ENCODE measurements at regions not wholly inside any gene's neighbourhood (a gene's known extent, or its start where the extent isn't known, plus 50 kb on each side); places are given as distances from the start of the nearest gene placed in this dataset.

DNA sequence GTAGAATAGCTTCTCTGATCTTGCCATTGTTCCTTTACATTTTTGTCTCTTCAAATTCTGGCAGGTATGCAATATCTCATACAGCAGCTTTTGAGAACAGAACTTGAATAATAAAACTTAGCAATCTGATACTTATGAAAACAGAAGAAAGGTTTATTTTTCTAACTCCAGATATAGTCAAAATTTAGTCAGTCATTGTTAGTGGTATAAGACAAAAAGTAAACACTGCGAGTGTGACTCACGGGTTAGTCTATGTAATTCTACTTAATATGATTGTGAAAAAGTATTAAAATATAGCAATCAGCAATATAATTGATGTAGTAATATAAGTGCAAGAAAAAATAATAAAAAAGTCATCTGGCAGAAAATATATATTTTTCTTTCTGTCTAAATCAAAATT is 910.4 kb downstream of the DNAH5 start:
- Histone ChIP-seq H4K8ac (ENCODE audit: extremely low read depth, insufficient read depth, low read length) (no peak overlapping the region), H3K23me2 (ENCODE audit: low read depth, low read length) (no peaks in the 10 kb centered on the region), H2BK15ac (ENCODE audit: low read length) (no peak overlapping the region), H3K23ac (ENCODE audit: insufficient read length) (no peak overlapping the region), H4K5ac (ENCODE audit: insufficient read length, low read depth, low read length) (no peak overlapping the region), H3K79me1 (ENCODE audit: low read depth, low read length) (no peaks in the 10 kb centered on the region), H3K9ac (replicated peaks in 1 of 4; ENCODE audit: extremely low read depth in 1 of 4, low read depth in 3 of 4, low read length in 3 of 4) (no peak overlapping the region), H3K14ac (ENCODE audit: insufficient read length) (no peak overlapping the region), H4K91ac (replicated peaks; ENCODE audit: insufficient read length, low read length) (no peak overlapping the region), H2BK5ac (ENCODE audit: low read depth, low read length) (no peak overlapping the region), H3K4me1 (replicated peaks in 1 of 4; ENCODE audit: control insufficient read depth in 3 of 4, insufficient read depth in 4 of 4, low read length in 3 of 4) (no peaks in the 10 kb centered on the region), H3K79me2 (ENCODE audit: control insufficient read depth in 1 of 2, insufficient read depth in 2 of 2, low read length in 2 of 2) (no peaks in the 10 kb centered on the region), H2BK12ac (ENCODE audit: low read depth, low read length) (no peak overlapping the region), H3K27me3 (replicated peaks in 1 of 4; ENCODE audit: control insufficient read depth in 3 of 4, extremely low read depth in 1 of 4, insufficient read depth in 3 of 4, low read length in 3 of 4) (no peaks in the 10 kb centered on the region), H3K4me3 (ENCODE audit: extremely low read depth in 1 of 4, insufficient read depth in 2 of 4, low read depth in 3 of 4, low read length in 4 of 4) (no peak overlapping the region), H3K18ac (ENCODE audit: extremely low read depth, low read length) (no peak overlapping the region), H3K36me3 (ENCODE audit: control insufficient read depth in 2 of 4, insufficient read depth in 4 of 4, low read length in 3 of 4) (no peaks in the 10 kb centered on the region), H3K27ac (ENCODE audit: low read depth, low read length) (no peak overlapping the region), H4K20me1 (replicated peaks in 1 of 2; ENCODE audit: control insufficient read depth in 1 of 2, insufficient read depth in 2 of 2, low read length in 2 of 2) (no peaks in the 10 kb centered on the region), H2BK120ac (replicated peaks; ENCODE audit: low read depth, low read length) (no peak overlapping the region), H3K4me2 (ENCODE audit: insufficient read depth in 1 of 2, low read depth in 2 of 2, low read length in 2 of 2) (no peak overlapping the region), H3K4ac (replicated peaks; ENCODE audit: insufficient read length, low read depth, low read length) (no peak overlapping the region), H2AK5ac (ENCODE audit: low read depth, low read length) (no peak overlapping the region), H3K56ac (replicated peaks; ENCODE audit: insufficient read length, low read depth, low read length) (no peak overlapping the region), H3K9me3 (ENCODE audit: insufficient read depth in 2 of 2, low read depth in 1 of 2, low read length in 1 of 2) (no peaks in the 10 kb centered on the region), H2AFZ (ENCODE audit: low read length) (no peak overlapping the region), H2BK20ac (ENCODE audit: low read length) (no peak overlapping the region)
- ChIA-PET CTCF (ENCODE audit: partially characterized antibody) (no interaction called here), POLR2A (ENCODE audit: partially characterized antibody) (no interaction called here)
- whole genome bisulfite sequencing, 2 experiments (ENCODE audit: extremely low coverage in 1 of 2, insufficient coverage in 1 of 2, insufficient read length in 1 of 2, insufficient replicate concordance in 2 of 2, low coverage in 1 of 2, low lambda C conversion rate in 2 of 2, missing lambda C conversion rate in 1 of 2): 91% methylated on average over 2 of the region's 2 CpGs; no CpG with 5 or more reads in 1 of the 2 experiments
- FAIRE-seq (no peak), DNase-seq (ENCODE audit: low read depth in 1 of 2, low spot score in 2 of 2) (no peak)
- TF ChIP-seq BCL11A (IDR thresholded peaks at IDR 0.05; ENCODE audit: low read depth in 2 of 2, low read length in 2 of 2): no peak
- TF ChIP-seq CHD1 (IDR thresholded peaks at IDR 0.05; ENCODE audit: low read depth, low read length): no peak
- no peak for TF ChIP-seq KDM5A (IDR thresholded peaks at IDR 0.05; ENCODE audit: low read length)
- no peak for TF ChIP-seq CBX5 (IDR thresholded peaks at IDR 0.05; ENCODE audit: low read depth, low read length)
- TF ChIP-seq, protein P1, sequence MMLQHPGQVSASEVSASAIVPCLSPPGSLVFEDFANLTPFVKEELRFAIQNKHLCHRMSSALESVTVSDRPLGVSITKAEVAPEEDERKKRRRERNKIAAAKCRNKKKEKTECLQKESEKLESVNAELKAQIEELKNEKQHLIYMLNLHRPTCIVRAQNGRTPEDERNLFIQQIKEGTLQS (IDR thresholded peaks at IDR 0.05; ENCODE audit: insufficient read depth, low read depth, low read length): no peak
- TF ChIP-seq, protein P2, sequence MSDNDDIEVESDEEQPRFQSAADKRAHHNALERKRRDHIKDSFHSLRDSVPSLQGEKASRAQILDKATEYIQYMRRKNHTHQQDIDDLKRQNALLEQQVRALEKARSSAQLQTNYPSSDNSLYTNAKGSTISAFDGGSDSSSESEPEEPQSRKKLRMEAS (IDR thresholded peaks at IDR 0.05): no peak
- no peak for TF ChIP-seq CHD2 (IDR thresholded peaks at IDR 0.05; ENCODE audit: low read length)
- TF ChIP-seq RFX5 (IDR thresholded peaks at IDR 0.05; ENCODE audit: borderline replicate concordance, low read depth, low read length): no peak
- no peak for TF ChIP-seq HDAC6 (IDR thresholded peaks at IDR 0.05; ENCODE audit: low read depth, low read length)
- TF ChIP-seq TAF7 (optimal IDR thresholded peaks at IDR 0.05; ENCODE audit: borderline replicate concordance, low read depth, low read length): no peak
- TF ChIP-seq ZNF274 (IDR thresholded peaks at IDR 0.05; ENCODE audit: borderline replicate concordance, extremely low read depth, low read length): no peak
- TF ChIP-seq GTF2F1 (IDR thresholded peaks at IDR 0.05; ENCODE audit: borderline replicate concordance, low read depth, low read length): no peak
- TF ChIP-seq HDAC2 (IDR thresholded peaks at IDR 0.05; ENCODE audit: borderline replicate concordance in 1 of 2, low read depth in 2 of 2, low read length in 2 of 2): no peak
- no peak for TF ChIP-seq KDM1A (IDR thresholded peaks at IDR 0.05; ENCODE audit: borderline replicate concordance, low read length)

Data from H1 (cell line).